Subcutaneous abdominal adipose tissue (tissue), 5 donors: ENCODE measurements at regions not wholly inside any gene's neighbourhood (a gene's known extent, or its start where the extent isn't known, plus 50 kb on each side); places are given as distances from the start of the nearest gene placed in this dataset.

ENCODE experiments used
- H3K27ac ChIP-seq: one replicate; pipeline ENCODE4 v1.7.0; 2013; ENCODE audit warnings: low read depth, mild to moderate bottlenecking, inconsistent platforms, low read length, moderate library complexity
- H3K27me3 ChIP-seq, 5 donors: one replicate each; pipeline ENCODE4 v1.7.0; 2013; ENCODE audit warnings: low read length in 5 of 5, inconsistent platforms in 1 of 5; ENCODE audit not compliant: control insufficient read depth in 5 of 5, insufficient read depth in 4 of 5
- H3K36me3 ChIP-seq, 5 donors: one replicate each; pipeline ENCODE4 v1.7.0; 2013; ENCODE audit warnings: low read length in 5 of 5; ENCODE audit not compliant: control insufficient read depth in 5 of 5, insufficient read depth in 5 of 5
- H3K4me1 ChIP-seq, 5 donors: one replicate each; pipeline ENCODE4 v1.7.0; 2013; ENCODE audit warnings: low read length in 5 of 5, mild to moderate bottlenecking in 3 of 5, moderate library complexity in 1 of 5; ENCODE audit not compliant: control insufficient read depth in 5 of 5, insufficient read depth in 5 of 5
- H3K4me3 ChIP-seq, 5 donors: one replicate each; pipeline ENCODE4 v1.7.0; 2013; ENCODE audit warnings: low read length in 5 of 5, low read depth in 1 of 5
- H3K9ac ChIP-seq, 5 donors: one replicate each; pipeline ENCODE4 v1.7.0; 2013; ENCODE audit warnings: low read length in 5 of 5, mild to moderate bottlenecking in 4 of 5, moderate library complexity in 3 of 5
- H3K9me3 ChIP-seq, 5 donors: one replicate each; pipeline ENCODE4 v1.7.0; 2013; ENCODE audit warnings: low read length in 5 of 5; ENCODE audit not compliant: control insufficient read depth in 5 of 5
- donor health status: healthy.
- donor health status: healthy.
- donor health status: healthy.
- donor health status: healthy.
- donor health status: healthy.

DNA sequence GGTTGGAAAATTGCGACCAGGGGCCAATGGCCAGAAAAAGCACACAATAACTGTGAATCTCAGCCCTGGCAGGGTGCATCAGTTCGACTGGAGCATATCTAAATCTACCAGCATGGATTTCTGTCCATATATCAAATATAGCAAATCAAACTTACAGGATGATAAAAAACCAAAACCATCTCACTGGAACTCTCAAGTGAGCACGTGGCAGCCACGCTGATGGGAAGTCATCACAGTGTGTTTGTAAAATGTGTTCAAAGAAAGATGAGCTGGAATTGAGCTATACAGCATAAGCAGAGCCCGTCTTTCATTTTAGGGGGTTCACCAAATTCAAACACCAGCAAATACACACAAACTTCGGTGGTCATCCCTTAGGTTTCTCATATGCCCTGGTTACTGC lies 610.1 kb downstream of the AJAP1 start:
- Histone ChIP-seq H3K9ac (no peak overlapping the region), H3K4me3 (no peak overlapping the region), H3K36me3 (no peaks in the 10 kb centered on the region), H3K4me1 (no peaks in the 10 kb centered on the region), H3K9me3 (peaks cover 0 to 17% (median 13%) of the 10 kb centered on the region in 5 donors), H3K27ac (no peak overlapping the region), H3K27me3 (peaks cover 2 to 14% (median 9%) of the 10 kb centered on the region in 5 donors)

DNA sequence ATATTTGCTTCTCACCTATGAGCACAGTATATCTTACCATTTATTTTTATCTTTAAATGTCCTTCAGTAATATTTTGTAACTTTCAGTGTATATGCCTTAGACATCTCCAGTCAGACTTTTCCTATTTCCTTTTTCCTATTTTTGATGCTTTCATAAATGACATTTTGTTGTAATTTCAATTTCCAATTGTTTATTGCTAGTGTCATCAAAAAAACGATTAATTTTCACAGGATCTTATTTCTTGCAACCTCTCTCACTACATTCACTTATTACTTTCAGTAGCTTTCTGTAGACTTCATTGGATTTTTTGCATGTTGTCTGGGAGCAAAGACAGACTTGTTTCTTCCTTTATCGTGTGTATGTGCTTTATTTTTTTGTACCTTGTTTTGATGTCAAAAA lies 602.4 kb downstream of the AJAP1 start:
- Histone ChIP-seq H3K9me3 (peaks cover 0 to 17% (median 5%) of the 10 kb centered on the region in 5 donors), H3K36me3 (no peaks in the 10 kb centered on the region), H3K4me3 (no peak overlapping the region), H3K9ac (no peak overlapping the region), H3K27me3 (peaks cover 0 to 6% (median 2%) of the 10 kb centered on the region in 5 donors), H3K27ac (no peak overlapping the region), H3K4me1 (no peaks in the 10 kb centered on the region)

DNA sequence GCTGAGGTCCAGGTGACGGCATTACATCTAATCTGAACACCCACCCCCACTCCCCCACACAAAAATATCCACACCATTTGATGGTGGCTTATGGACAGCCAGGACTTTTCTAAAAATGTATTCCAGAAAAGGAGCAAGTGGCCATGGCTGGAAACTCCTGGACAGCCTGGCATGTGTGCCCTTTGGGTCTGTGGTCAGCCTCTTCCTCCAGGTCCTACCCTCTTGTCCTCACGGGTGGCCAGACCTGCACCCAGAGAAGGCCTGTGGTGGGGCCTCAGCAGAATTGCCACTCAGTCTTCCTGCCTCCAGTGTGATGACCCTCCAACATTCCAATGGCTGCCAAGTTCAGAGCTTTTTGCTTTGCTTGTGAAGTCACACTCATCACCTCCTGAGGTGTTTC lies 600.6 kb downstream of the AJAP1 start:
- Histone ChIP-seq H3K9ac (no peak overlapping the region), H3K36me3 (no peaks in the 10 kb centered on the region), H3K9me3 (peaks cover 0 to 13% (median 5%) of the 10 kb centered on the region in 5 donors), H3K27me3 (peaks cover 0 to 4% (median 2%) of the 10 kb centered on the region in 5 donors), H3K4me3 (no peak overlapping the region), H3K4me1 (no peaks in the 10 kb centered on the region), H3K27ac (no peak overlapping the region)

DNA sequence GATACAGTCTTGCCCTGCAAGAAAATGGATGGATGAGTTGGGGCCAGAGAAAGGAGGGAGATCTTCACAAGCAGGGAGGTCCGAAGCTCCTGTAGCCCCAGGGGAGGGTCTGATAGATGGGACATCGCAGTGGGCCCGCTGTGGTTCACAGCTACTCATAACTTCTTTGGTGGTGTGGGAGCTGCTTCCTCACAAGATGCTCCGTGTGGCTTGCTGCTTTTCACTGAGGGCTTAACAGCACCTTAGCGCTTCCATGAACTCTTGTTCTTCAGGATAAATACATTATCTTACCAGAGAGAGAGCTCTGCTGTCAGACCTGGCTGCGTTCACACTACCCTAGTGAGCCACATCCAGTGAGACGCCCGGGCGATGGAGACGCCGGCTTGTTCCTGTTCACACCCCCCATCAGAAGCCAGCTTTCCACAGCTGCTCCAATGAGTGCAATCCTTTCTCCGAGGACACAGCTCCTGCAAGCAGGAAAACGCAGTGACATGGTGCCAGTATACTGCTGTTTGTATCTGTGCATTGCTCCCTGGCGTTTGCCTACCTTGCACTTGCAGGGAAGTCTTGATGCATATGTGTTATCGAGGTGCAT lies 599.8 kb downstream of the AJAP1 start:
- no peaks in the 10 kb centered on the region for H3K36me3 ChIP-seq
- peaks cover 0 to 7% (median 0%) of the 10 kb centered on the region in 5 donors for H3K9me3 ChIP-seq
- no peak overlapping the region for H3K9ac ChIP-seq
- H3K27me3 ChIP-seq = peaks cover 0 to 4% (median 2%) of the 10 kb centered on the region in 5 donors
- no peaks in the 10 kb centered on the region for H3K4me1 ChIP-seq
- no peak overlapping the region for H3K27ac ChIP-seq
- H3K4me3 ChIP-seq = no peak overlapping the region

DNA sequence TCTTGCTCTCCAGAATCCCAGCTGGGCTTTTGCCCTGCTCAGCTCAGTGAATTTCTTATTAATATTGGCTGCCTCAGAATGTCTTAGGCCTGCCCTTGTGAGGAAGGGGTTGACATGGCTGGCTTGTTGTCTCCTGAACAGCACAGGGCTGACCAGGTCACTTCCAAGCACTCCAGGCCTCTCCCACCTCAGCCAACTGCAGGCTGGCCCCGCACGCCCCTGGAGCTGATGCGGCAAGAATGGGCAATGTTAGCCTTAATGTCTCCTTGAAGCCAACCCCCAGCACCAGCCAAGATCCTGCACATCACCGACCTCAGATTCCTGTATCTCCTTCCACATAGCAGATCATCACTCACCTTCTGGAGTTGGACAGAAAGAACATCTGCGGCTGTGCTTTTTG lies 598.6 kb downstream of the AJAP1 start:
- no peak overlapping the region for H3K9ac ChIP-seq

DNA sequence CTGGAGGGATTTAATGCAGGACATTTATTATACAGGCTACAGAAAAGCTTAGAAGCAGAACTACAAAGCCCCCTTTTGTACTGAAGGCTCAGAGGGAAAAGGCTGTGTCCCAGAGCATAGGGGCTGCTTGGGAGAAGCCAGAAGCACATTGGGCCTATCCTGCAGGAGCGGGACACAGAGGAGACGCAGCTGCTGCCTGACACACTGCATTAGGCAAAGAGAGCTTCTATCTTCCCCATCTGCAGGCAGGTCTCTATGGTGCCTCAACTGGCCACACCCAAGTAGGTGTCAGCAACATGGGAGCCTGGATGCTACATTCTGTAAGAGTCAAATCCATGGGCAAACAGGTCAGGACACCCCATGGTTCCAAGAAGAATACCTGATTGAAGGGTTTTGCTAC lies 595.9 kb downstream of the AJAP1 start:
- Histone ChIP-seq H3K4me1 (no peaks in the 10 kb centered on the region), H3K9me3 (peaks cover 0 to 4% (median 0%) of the 10 kb centered on the region in 5 donors), H3K36me3 (no peaks in the 10 kb centered on the region), H3K9ac (no peak overlapping the region), H3K4me3 (no peak overlapping the region), H3K27me3 (peaks cover 0 to 6% (median 2%) of the 10 kb centered on the region in 5 donors), H3K27ac (no peak overlapping the region)

More for the DNA sequence above, 598.6 kb downstream of the AJAP1 start:
- Histone ChIP-seq H3K4me1 (no peaks in the 10 kb centered on the region), H3K36me3 (no peaks in the 10 kb centered on the region), H3K27ac (no peak overlapping the region), H3K27me3 (peaks cover 0 to 6% (median 2%) of the 10 kb centered on the region in 5 donors), H3K4me3 (no peak overlapping the region), H3K9me3 (no peaks in the 10 kb centered on the region)

DNA sequence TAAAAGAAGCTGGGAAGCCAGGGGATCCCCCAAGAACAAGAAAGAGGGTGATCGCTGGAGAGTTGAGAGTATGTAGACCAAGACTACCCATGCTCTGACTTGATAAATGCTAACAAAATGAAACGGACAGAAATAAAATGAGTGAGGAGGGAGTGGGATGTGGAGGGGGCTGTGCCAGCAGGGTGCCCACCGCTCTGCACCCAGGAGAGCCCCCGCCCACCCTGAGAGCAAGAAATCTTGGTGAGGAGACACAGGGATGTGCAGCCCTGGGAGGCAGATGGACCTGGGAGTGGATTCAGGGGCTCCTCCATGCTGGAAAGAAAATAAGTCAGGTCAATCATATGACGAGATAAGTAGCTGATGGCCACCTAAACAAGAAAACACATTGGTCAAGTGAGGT lies 590.9 kb downstream of the AJAP1 start:
- no peaks in the 10 kb centered on the region for H3K4me1 ChIP-seq
- no peaks in the 10 kb centered on the region for H3K36me3 ChIP-seq
- peaks cover 0 to 10% (median 5%) of the 10 kb centered on the region in 5 donors for H3K27me3 ChIP-seq
- no peak overlapping the region for H3K9ac ChIP-seq
- no peak overlapping the region for H3K4me3 ChIP-seq
- no peak overlapping the region for H3K27ac ChIP-seq
- peaks cover 0 to 4% (median 0%) of the 10 kb centered on the region in 5 donors for H3K9me3 ChIP-seq

DNA sequence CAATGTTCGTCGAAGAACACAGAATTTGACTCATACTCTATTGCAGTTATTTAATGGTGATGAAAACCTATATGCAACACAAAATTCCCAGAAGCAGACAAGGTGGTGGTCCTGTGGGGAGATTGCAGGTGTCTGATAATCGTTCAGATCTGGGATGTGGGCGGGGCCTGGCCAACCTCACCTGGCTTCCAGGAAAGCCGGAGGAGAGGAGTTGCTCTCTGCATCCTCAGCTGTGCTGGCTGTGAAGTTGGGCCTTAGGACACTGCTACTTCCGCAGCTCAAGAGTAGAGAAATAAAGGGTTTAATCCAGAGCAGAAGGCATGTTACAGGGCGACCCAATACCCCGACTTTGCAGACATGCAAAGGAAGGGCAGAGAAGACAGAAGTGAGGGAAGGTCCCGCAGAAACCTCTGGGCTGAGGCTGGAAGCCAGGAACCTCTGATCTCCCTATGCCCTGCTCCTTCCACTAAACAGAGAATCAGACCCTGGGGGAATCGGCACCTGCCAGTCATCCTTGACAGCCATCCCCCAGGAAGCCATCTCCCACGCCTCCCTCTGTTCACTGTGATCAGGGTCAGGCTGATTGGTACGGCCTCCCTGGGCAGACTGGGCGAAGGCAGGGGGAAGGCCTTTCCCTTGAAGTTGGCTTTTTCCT lies 590.3 kb downstream of the AJAP1 start:
- H3K4me3 ChIP-seq = no peak overlapping the region
- H3K27me3 ChIP-seq = peaks cover 0 to 8% (median 4%) of the 10 kb centered on the region in 5 donors
- H3K36me3 ChIP-seq = no peaks in the 10 kb centered on the region
- no peak overlapping the region for H3K9ac ChIP-seq
- H3K4me1 ChIP-seq = no peaks in the 10 kb centered on the region
- H3K27ac ChIP-seq = no peak overlapping the region
- peaks cover 0 to 4% (median 0%) of the 10 kb centered on the region in 5 donors for H3K9me3 ChIP-seq

DNA sequence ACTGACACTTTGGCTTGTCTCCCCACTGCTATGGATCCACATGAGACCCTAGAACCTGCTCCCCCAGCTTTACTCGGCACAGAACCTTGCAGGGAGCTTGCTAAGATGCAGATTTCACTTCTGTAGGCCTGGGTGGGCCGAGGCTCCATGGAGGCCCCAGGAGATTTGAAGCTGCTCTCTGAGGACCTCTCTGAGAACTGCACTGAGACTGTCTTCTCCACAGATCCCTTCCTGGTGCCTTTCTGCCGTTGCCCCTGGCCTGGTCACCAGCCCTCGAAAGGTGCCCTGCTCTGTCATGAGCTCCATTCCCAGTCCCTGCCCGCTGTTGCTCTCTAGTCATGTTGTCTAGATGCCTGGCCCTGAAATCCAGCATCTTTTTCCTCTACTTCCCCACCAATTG lies 588.4 kb downstream of the AJAP1 start:
- no peaks in the 10 kb centered on the region for H3K4me1 ChIP-seq
- peaks cover 0 to 4% (median 0%) of the 10 kb centered on the region in 5 donors for H3K9me3 ChIP-seq
- H3K9ac ChIP-seq = no peak overlapping the region
- H3K36me3 ChIP-seq = no peaks in the 10 kb centered on the region
- H3K4me3 ChIP-seq = no peak overlapping the region
- H3K27ac ChIP-seq = no peak overlapping the region
- peaks cover 0 to 5% (median 4%) of the 10 kb centered on the region in 5 donors for H3K27me3 ChIP-seq

DNA sequence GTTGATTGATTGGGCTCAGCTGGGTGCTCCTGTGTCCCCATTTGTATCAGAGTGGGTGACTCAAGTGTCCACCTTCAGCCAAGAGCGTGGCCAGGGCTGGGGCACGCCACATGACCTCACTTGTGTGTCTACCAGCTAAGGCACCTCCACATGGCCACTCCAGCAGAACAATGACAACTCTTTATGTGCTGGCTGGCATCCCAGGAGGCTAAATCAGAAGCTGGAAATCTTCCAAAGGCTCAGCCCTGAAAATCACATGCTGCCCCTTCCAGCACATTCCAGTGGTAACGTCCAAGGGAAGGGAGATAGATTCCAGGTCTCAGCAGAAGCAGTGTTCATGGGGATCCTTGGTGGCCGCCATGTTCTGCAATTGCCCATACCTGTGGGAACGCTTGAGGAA lies 585.5 kb downstream of the AJAP1 start:
- peaks cover 0 to 5% (median 4%) of the 10 kb centered on the region in 5 donors for H3K27me3 ChIP-seq
- H3K4me1 ChIP-seq = no peaks in the 10 kb centered on the region
- H3K9ac ChIP-seq = no peak overlapping the region
- H3K27ac ChIP-seq = no peak overlapping the region
- H3K9me3 ChIP-seq = no peaks in the 10 kb centered on the region
- H3K4me3 ChIP-seq = no peak overlapping the region
- H3K36me3 ChIP-seq = no peaks in the 10 kb centered on the region
